PC-3 (cell line): ENCODE measurements at regions not wholly inside any gene's neighbourhood (a gene's known extent, or its start where the extent isn't known, plus 50 kb on each side); places are given as distances from the start of the nearest gene placed in this dataset.
A peak's percentile ranks its signal among the peaks of the same experiment; 100 is the strongest.

Experiments used
- ATAC-seq: fragments of 200-7000 bp; cut with Tn5 transposase; 2 replicates; pipeline ENCODE4 v1.9.1; 2020; ENCODE audit warnings: mild to moderate bottlenecking, moderate library complexity
- BruUV-seq: library from RNA; stranded (reverse); fragments of 400-500 nt; replicated peaks from 2 replicates; lab custom pipeline; 2021; lab: Mats Ljungman, UMichigan
- CTCF ChIA-PET: fragments of 300-600 bp; sonication (Branson Sonifier 250); formaldehyde crosslinking; loops from one replicate; lab custom pipeline; 2022; ENCODE audit warnings: antibody characterized with exemption; lab: Charles Lee
- POLR2A ChIA-PET: fragments of 300-600 bp; sonication (Branson Sonifier 250); formaldehyde crosslinking; loops from one replicate; lab custom pipeline; 2022; ENCODE audit warnings: antibody characterized with exemption; ENCODE audit not compliant: unreplicated experiment; lab: Charles Lee
- DNase-seq: peaks from one replicate; pipeline ENCODE4 v3.0.0-alpha.2; 2015
- H2AFZ ChIP-seq: fragments of 300-600 bp; sonication (generic); 2 replicates; pipeline ENCODE4 v1.6.0; 2016; ENCODE audit warnings: antibody characterized with exemption, low read length
- H3F3A ChIP-seq: fragments of 300-600 bp; sonication (generic); one replicate; pipeline ENCODE4 v1.6.0; 2017; ENCODE audit warnings: antibody characterized with exemption, low read length, control low read depth, mild to moderate bottlenecking; ENCODE audit not compliant: unreplicated experiment
- H3K27ac ChIP-seq: fragments of 300-600 bp; sonication (generic); 2 replicates; pipeline ENCODE4 v1.5.1; 2016; ENCODE audit warnings: mild to moderate bottlenecking, low read length
- H3K27me3 ChIP-seq: fragments of 300-600 bp; sonication (generic); 2 replicates; pipeline ENCODE4 v1.6.1; 2016; ENCODE audit warnings: low read length, mixed read lengths
- H3K36me3 ChIP-seq: fragments of 300-600 bp; sonication (generic); 2 replicates; pipeline ENCODE4 v1.6.1; 2016; ENCODE audit warnings: low read depth, mixed run types, low read length, mixed read lengths
- H3K4me1 ChIP-seq: fragments of 300-600 bp; sonication (generic); 2 replicates; pipeline ENCODE4 v1.5.1; 2016; ENCODE audit warnings: low read length; ENCODE audit not compliant: insufficient read depth
- H3K4me2 ChIP-seq: fragments of 300-600 bp; sonication (generic); 2 replicates; pipeline ENCODE4 v1.6.0; 2016; ENCODE audit warnings: low read length
- H3K4me3 ChIP-seq: fragments of 300-600 bp; sonication (generic); 2 replicates; pipeline ENCODE4 v1.5.1; 2016; ENCODE audit warnings: mild to moderate bottlenecking, low read length, mixed read lengths
- H3K79me2 ChIP-seq: fragments of 300-600 bp; sonication (generic); 2 replicates; pipeline ENCODE4 v1.6.1; 2017; ENCODE audit warnings: low read length, mixed read lengths
- H3K9ac ChIP-seq: fragments of 300-600 bp; sonication (generic); 2 replicates; pipeline ENCODE4 v1.6.0; 2016; ENCODE audit warnings: mild to moderate bottlenecking, low read length
- H3K9me2 ChIP-seq: fragments of 300-600 bp; sonication (generic); replicated peaks from 2 replicates; pipeline ENCODE4 v1.6.1; 2016; ENCODE audit warnings: mixed run types, low read length, mixed read lengths
- H3K9me3 ChIP-seq: fragments of 300-600 bp; sonication (generic); 2 replicates; pipeline ENCODE4 v1.6.1; 2016; ENCODE audit warnings: low read length, mixed read lengths
- H4K20me1 ChIP-seq: fragments of 300-600 bp; sonication (generic); 2 replicates; pipeline ENCODE4 v1.6.1; 2016; ENCODE audit warnings: low read length, mixed read lengths
- EZH2 ChIP-seq: fragments of 300-600 bp; sonication (generic); IDR thresholded peaks from one replicate; pipeline ENCODE4 v1.6.1; 2017; ENCODE audit warnings: antibody characterized with exemption, mild to moderate bottlenecking, low read length; ENCODE audit not compliant: unreplicated experiment
- EZH2phosphoT487 ChIP-seq: fragments of 300-600 bp; sonication (generic); IDR thresholded peaks from 2 replicates; pipeline ENCODE4 v1.6.1; 2018; ENCODE audit warnings: mild to moderate bottlenecking, antibody characterized with exemption, low read length, borderline replicate concordance
- intact Hi-C: fragments of 100-400 bp; cut with micrococcal nuclease; formaldehyde crosslinking; loops from 2 replicates; pipeline ENCODE4 v1.9.0; 2023
- TF ChIP-seq, protein P1 (sequence below): fragments of 300-600 bp; sonication (generic); conservative IDR thresholded peaks from 2 replicates; pipeline ENCODE4 v1.5.1; 2017; ENCODE audit warnings: antibody characterized with exemption, low read depth, mild to moderate bottlenecking, low read length

GRCh38 chr1:73800376-73800775 lies 397.6 kb downstream of the LRRIQ3 start:
- Histone ChIP-seq H4K20me1 (no peaks in the 10 kb centered on the region), H3K4me3 (no peak overlapping the region), H3K27me3 (no peaks in the 10 kb centered on the region), H3K27ac (peak overlapping the region; percentile 36), H3K9ac (no peak overlapping the region), H3K79me2 (no peaks in the 10 kb centered on the region), H3K4me1 (peaks cover 42% of the 10 kb centered on the region), H3F3A (no peaks in the 10 kb centered on the region), H3K36me3 (no peaks in the 10 kb centered on the region), H3K9me2 (no peaks in the 10 kb centered on the region), H3K4me2 (peak overlapping the region; percentile 35), H2AFZ (no peak overlapping the region), H3K9me3 (no peaks in the 10 kb centered on the region)
- ChIA-PET CTCF (no interaction called here), POLR2A (no interaction called here)
- intact Hi-C loops, result no loop called here
- ATAC-seq (peak; percentile 74), DNase-seq (peak; percentile 92)
- no TSS peak for BruUV-seq
- no peak for TF ChIP-seq EZH2
- TF ChIP-seq EZH2phosphoT487, result no peak
- TF ChIP-seq, protein P1, sequence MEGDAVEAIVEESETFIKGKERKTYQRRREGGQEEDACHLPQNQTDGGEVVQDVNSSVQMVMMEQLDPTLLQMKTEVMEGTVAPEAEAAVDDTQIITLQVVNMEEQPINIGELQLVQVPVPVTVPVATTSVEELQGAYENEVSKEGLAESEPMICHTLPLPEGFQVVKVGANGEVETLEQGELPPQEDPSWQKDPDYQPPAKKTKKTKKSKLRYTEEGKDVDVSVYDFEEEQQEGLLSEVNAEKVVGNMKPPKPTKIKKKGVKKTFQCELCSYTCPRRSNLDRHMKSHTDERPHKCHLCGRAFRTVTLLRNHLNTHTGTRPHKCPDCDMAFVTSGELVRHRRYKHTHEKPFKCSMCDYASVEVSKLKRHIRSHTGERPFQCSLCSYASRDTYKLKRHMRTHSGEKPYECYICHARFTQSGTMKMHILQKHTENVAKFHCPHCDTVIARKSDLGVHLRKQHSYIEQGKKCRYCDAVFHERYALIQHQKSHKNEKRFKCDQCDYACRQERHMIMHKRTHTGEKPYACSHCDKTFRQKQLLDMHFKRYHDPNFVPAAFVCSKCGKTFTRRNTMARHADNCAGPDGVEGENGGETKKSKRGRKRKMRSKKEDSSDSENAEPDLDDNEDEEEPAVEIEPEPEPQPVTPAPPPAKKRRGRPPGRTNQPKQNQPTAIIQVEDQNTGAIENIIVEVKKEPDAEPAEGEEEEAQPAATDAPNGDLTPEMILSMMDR, result no peak

DNA sequence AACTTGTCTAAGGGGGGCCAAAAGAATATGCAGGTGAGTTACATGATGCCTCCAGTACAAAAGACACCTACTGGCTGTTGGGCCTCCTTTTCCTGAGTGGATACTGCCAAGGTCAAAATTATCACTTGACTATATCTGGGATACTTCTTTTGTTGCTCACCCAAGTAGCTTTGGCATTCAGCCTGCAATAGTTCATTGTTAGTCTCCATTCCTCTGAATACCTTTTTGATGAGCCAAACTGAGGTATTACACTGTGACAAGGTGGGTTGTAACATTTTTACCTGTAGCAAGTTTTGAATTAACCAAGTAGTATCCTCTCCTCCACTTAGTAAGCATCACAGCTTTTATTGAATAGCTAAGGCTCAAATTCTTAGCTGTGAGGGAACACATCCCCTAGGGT lies 408.0 kb downstream of the LRRIQ3 start:
- Histone ChIP-seq H3K27me3 (no peaks in the 10 kb centered on the region), H3K36me3 (no peaks in the 10 kb centered on the region), H4K20me1 (no peaks in the 10 kb centered on the region), H2AFZ (no peak overlapping the region), H3K27ac (peak overlapping the region; percentile 2; the same call in 1 of the 2 replicates), H3K9ac (no peak overlapping the region), H3K4me1 (peaks cover 18% of the 10 kb centered on the region), H3K9me2 (no peaks in the 10 kb centered on the region), H3F3A (no peaks in the 10 kb centered on the region), H3K79me2 (no peaks in the 10 kb centered on the region), H3K4me3 (no peak overlapping the region), H3K4me2 (no peak overlapping the region), H3K9me3 (no peaks in the 10 kb centered on the region)
- ChIA-PET POLR2A (no interaction called here), CTCF (no interaction called here)
- TF ChIP-seq EZH2phosphoT487 (no peak), EZH2 (no peak)
- TF ChIP-seq, protein P1, result no peak
- ATAC-seq (no peak; the same call in 1 of the 2 replicates), DNase-seq (peak; percentile 83)
- intact Hi-C loops, result no loop called here
- no TSS peak for BruUV-seq

DNA sequence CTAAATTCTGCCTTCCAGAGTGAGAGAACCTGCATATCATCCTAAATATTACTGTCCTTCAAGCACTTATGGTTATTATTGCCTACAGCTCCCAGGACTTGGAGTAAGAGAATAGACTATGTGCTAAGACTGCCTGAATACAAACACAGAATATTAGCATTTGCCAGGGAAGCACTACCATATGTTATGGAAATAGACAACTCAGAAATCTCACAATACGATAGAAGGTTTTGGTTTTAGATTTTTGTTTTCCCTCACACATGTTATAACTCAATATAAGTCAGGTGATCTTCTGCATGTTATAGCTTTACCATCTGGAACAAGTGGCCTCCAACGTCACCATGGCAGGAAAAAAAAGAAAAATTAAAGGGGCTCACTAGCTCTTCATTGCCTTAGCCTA lies 413.9 kb downstream of the LRRIQ3 start:
- no peaks in the 10 kb centered on the region for H3K36me3 ChIP-seq
- H3K9me3 ChIP-seq, result no peaks in the 10 kb centered on the region
- no peak overlapping the region for H3K9ac ChIP-seq
- peaks cover 27% of the 10 kb centered on the region for H3K4me1 ChIP-seq
- ATAC-seq (no peak), DNase-seq (no peak)
- H3K4me3 ChIP-seq, result no peak overlapping the region
- H3K27ac ChIP-seq, result peak overlapping the region; percentile 64; the same call in 1 of the 2 replicates
- intact Hi-C loops, result no loop called here
- no peaks in the 10 kb centered on the region for H3K9me2 ChIP-seq
- no peaks in the 10 kb centered on the region for H3K79me2 ChIP-seq
- TF ChIP-seq, protein P1, result no peak
- TF ChIP-seq EZH2phosphoT487 (no peak), EZH2 (no peak)
- CTCF ChIA-PET, result no interaction called here
- H3F3A ChIP-seq, result no peaks in the 10 kb centered on the region
- H2AFZ ChIP-seq, result no peak overlapping the region
- POLR2A ChIA-PET, result no interaction called here
- H3K27me3 ChIP-seq, result no peaks in the 10 kb centered on the region
- BruUV-seq, result no TSS peak
- no peaks in the 10 kb centered on the region for H4K20me1 ChIP-seq
- peak overlapping the region; percentile 58; the same call in 1 of the 2 replicates for H3K4me2 ChIP-seq
